ENCODE measurements at regions not wholly inside any gene's neighbourhood (a gene's known extent, or its start where the extent isn't known, plus 50 kb on each side); places are given as distances from the start of the nearest gene placed in this dataset.

DNA sequence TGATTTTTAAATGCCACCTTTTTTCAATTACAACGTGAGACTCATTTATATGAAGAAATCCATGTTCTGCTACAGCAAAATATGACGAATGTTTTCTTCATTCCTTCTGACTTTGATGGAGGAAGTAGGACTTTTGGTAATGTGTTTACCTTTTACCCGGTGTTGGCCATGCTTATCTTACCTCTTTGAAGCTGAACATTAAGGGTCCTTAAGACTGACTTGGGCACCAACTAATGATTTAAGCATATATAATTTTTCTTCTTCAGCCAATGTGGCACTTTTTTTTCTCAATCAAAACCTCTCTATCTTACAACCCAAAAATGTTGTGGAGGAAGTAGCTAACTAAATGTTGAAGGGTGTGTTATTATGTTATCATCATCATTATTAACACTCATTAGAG lies 337.5 kb downstream of the EPHA7 start:
- Histone ChIP-seq H3K4me3 (no peak overlapping the region), H3K27me3 (replicated peaks; ENCODE audit: insufficient read depth) (no peaks in the 10 kb centered on the region), H3K4me1 (ENCODE audit: control insufficient read depth in 1 of 2, low read depth in 2 of 2) (no peaks in the 10 kb centered on the region), H3K36me3 (no peaks in the 10 kb centered on the region), H3K9me3 (no peaks in the 10 kb centered on the region), H3K27ac (no peak overlapping the region)
- no peak for DNase-seq (ENCODE audit: low spot score)
- no peak for ATAC-seq (ENCODE audit: insufficient number of reproducible peaks, low FRiP score, low read depth)
- TF ChIP-seq, protein P1, sequence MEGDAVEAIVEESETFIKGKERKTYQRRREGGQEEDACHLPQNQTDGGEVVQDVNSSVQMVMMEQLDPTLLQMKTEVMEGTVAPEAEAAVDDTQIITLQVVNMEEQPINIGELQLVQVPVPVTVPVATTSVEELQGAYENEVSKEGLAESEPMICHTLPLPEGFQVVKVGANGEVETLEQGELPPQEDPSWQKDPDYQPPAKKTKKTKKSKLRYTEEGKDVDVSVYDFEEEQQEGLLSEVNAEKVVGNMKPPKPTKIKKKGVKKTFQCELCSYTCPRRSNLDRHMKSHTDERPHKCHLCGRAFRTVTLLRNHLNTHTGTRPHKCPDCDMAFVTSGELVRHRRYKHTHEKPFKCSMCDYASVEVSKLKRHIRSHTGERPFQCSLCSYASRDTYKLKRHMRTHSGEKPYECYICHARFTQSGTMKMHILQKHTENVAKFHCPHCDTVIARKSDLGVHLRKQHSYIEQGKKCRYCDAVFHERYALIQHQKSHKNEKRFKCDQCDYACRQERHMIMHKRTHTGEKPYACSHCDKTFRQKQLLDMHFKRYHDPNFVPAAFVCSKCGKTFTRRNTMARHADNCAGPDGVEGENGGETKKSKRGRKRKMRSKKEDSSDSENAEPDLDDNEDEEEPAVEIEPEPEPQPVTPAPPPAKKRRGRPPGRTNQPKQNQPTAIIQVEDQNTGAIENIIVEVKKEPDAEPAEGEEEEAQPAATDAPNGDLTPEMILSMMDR (IDR thresholded peaks at IDR 0.05): no peak

DNA sequence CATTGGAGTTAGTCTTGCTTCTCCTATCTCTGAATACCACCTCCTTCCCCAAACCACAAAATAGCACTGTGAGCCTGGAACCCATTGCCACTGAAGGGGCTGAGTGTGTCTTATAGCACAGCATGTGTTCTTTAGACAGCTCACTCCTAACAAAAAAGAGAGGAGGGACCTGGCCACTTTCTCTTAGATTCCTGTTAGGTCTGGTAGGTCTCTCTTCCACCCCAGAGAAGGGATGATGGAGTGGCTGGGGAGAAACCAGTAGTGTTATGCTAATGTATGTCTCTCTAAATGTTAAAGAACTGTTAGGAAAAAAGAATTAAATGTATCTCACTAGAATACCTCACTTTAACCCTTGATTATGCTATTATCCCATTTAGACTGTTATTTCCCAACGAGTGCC lies 340.3 kb downstream of the EPHA7 start:
- TF ChIP-seq, protein P1 (IDR thresholded peaks at IDR 0.05): no peak
- Histone ChIP-seq H3K36me3 (no peaks in the 10 kb centered on the region), H3K9me3 (no peaks in the 10 kb centered on the region), H3K27ac (no peak overlapping the region), H3K27me3 (replicated peaks; ENCODE audit: insufficient read depth) (no peaks in the 10 kb centered on the region), H3K4me3 (no peak overlapping the region), H3K4me1 (ENCODE audit: control insufficient read depth in 1 of 2, low read depth in 2 of 2) (no peaks in the 10 kb centered on the region)
- no peak for DNase-seq (ENCODE audit: low spot score)
- ATAC-seq (ENCODE audit: insufficient number of reproducible peaks, low FRiP score, low read depth): no peak

DNA sequence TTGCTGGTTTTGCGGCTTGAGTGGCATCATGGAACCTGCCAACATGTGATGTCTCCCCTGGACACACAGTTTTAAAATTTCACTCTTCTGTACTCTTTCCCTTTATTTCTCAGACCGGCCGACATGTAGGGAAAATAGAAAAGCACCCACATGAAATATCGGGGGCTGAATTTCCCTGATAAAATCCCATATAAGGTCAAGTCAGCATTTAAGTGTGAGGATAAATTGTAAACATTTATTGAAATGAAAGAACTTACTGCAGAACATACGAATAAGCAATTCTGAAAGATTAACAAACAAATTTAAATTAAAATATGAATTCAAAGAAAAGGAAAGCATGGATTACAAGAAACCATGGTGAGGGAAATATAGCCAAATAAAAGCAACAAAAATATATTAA lies 345.5 kb downstream of the EPHA7 start:
- no peak for ATAC-seq (ENCODE audit: insufficient number of reproducible peaks, low FRiP score, low read depth)
- TF ChIP-seq, protein P1 (IDR thresholded peaks at IDR 0.05): no peak

DNA sequence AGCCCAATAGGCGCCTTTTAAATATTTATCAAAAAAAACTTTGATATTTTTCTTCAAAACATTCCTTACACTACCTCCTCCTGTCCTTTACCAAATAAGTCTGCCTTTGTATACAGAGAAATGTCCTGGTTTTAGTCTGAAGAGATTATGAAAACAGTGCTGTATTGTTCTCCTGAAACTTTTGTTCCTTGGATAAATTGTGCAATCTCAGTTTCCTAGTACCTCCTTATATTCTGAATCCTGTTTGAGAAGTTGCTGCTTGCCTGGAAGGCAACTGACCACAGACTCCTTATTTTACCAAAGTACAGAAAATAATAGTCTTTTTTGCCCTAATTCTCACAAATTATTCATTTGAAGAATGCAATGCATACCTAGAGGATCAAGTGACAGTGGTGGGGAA lies 349.5 kb downstream of the EPHA7 start:
- no peaks in the 10 kb centered on the region for H3K4me1 ChIP-seq (ENCODE audit: control insufficient read depth in 1 of 2, low read depth in 2 of 2)
- TF ChIP-seq, protein P1 (IDR thresholded peaks at IDR 0.05): no peak
- no peaks in the 10 kb centered on the region for H3K36me3 ChIP-seq
- no peaks in the 10 kb centered on the region for H3K27me3 ChIP-seq (replicated peaks; ENCODE audit: insufficient read depth)
- ATAC-seq (ENCODE audit: insufficient number of reproducible peaks, low FRiP score, low read depth) (no peak), DNase-seq (ENCODE audit: low spot score) (no peak)
- H3K4me3 ChIP-seq: no peak overlapping the region
- H3K27ac ChIP-seq: no peak overlapping the region
- no peaks in the 10 kb centered on the region for H3K9me3 ChIP-seq

More for the DNA sequence above, 345.5 kb downstream of the EPHA7 start:
- no peak overlapping the region for H3K27ac ChIP-seq
- no peaks in the 10 kb centered on the region for H3K36me3 ChIP-seq
- no peaks in the 10 kb centered on the region for H3K27me3 ChIP-seq (replicated peaks; ENCODE audit: insufficient read depth)
- no peaks in the 10 kb centered on the region for H3K9me3 ChIP-seq
- no peak for DNase-seq (ENCODE audit: low spot score)
- no peak overlapping the region for H3K4me3 ChIP-seq
- H3K4me1 ChIP-seq (ENCODE audit: control insufficient read depth in 1 of 2, low read depth in 2 of 2): no peaks in the 10 kb centered on the region

DNA sequence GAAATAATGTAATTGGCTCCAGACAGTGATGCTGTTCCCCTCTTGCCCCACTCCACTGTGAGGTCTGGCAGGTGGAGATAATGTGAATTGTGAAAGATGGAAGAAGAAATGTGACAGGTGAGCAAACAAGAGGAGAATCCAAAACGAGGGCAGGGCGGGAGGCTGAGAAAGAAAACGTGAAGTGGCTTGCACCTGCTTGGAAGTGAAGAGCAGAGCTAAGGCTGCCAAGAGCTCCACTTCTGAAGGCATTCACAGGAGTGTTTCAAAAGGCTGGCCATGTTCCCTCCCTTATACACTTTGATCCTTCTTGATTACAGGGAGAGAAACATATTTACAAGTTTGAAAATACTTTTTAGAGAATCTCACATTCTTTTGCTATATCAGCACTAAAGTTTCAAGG lies 359.4 kb downstream of the EPHA7 start:
- Histone ChIP-seq H3K4me1 (ENCODE audit: control insufficient read depth in 1 of 2, low read depth in 2 of 2) (no peaks in the 10 kb centered on the region), H3K9me3 (no peaks in the 10 kb centered on the region), H3K27ac (no peak overlapping the region), H3K36me3 (no peaks in the 10 kb centered on the region), H3K4me3 (no peak overlapping the region), H3K27me3 (replicated peaks; ENCODE audit: insufficient read depth) (no peaks in the 10 kb centered on the region)
- ATAC-seq (ENCODE audit: insufficient number of reproducible peaks, low FRiP score, low read depth): no peak
- DNase-seq (ENCODE audit: low spot score): no peak
- TF ChIP-seq, protein P1 (IDR thresholded peaks at IDR 0.05): no peak

Data from thoracic aorta (tissue), 2 donors.